HCT116 (cell line): ENCODE measurements at regions not wholly inside any gene's neighbourhood (a gene's known extent, or its start where the extent isn't known, plus 50 kb on each side); places are given as distances from the start of the nearest gene placed in this dataset.

Experiments used
- CEBPB ChIP-seq: IDR thresholded peaks from 2 replicates; pipeline ENCODE4 v1.6.1; 2012; ENCODE audit warnings: low read depth
- ELF1 ChIP-seq: IDR thresholded peaks from 2 replicates; pipeline ENCODE4 v1.6.1; 2012; ENCODE audit warnings: low read depth, borderline replicate concordance
- EZH2 ChIP-seq: fragments of 200-600 bp; sonication (generic); IDR thresholded peaks from 2 replicates; pipeline ENCODE4 v1.6.1; 2017; ENCODE audit warnings: antibody characterized with exemption, mixed run types
- EZH2phosphoT487 ChIP-seq: fragments of 200-600 bp; IDR thresholded peaks from 2 replicates; pipeline ENCODE4 v1.6.1; 2018; ENCODE audit warnings: antibody characterized with exemption, borderline replicate concordance
- POLR2A ChIP-seq: IDR thresholded peaks from 2 replicates; pipeline ENCODE4 v1.7.0; 2011; ENCODE audit warnings: borderline replicate concordance; ENCODE audit not compliant: insufficient read depth, insufficient read length; ENCODE audit errors: extremely low read depth
- POLR2AphosphoS5 ChIP-seq: IDR thresholded peaks from 2 replicates; pipeline ENCODE4 v1.6.1; 2011; ENCODE audit warnings: mild to moderate bottlenecking, low read depth, low read length, moderate library complexity
- RAD21 ChIP-seq: IDR thresholded peaks from 2 replicates; pipeline ENCODE4 v1.6.1; 2012; ENCODE audit warnings: low read depth, mild to moderate bottlenecking
- SIN3A ChIP-seq: IDR thresholded peaks from 2 replicates; pipeline ENCODE4 v1.6.1; 2012; ENCODE audit warnings: low read depth
- SP1 ChIP-seq: IDR thresholded peaks from 2 replicates; pipeline ENCODE4 v1.6.1; 2012; ENCODE audit warnings: low read depth
- ZNF274 ChIP-seq: fragments of 200-500 bp; sonication (Bioruptor generic); IDR thresholded peaks from 2 replicates; pipeline ENCODE4 v1.6.1; 2014; ENCODE audit warnings: mild to moderate bottlenecking, low read depth, low read length, inconsistent platforms
- TF ChIP-seq, protein P1 (sequence below), 3 experiments: fragments of 200-600 bp in 1 of 3; sonication (generic) in 1 of 3; IDR thresholded peaks in 2 of 3; conservative IDR thresholded peaks in 1 of 3; 2 replicates each; pipeline ENCODE4 v1.5.1; 2012 to 2017; ENCODE audit warnings: low read depth in 2 of 3, low read length in 2 of 3, antibody characterized with exemption in 1 of 3, borderline replicate concordance in 1 of 3, control low read depth in 1 of 3, mild to moderate bottlenecking in 1 of 3, mixed read lengths in 1 of 3, mixed run types in 1 of 3, moderate library complexity in 1 of 3; ENCODE audit not compliant: insufficient read depth in 1 of 3
- TF ChIP-seq, protein P2 (sequence below): IDR thresholded peaks from 2 replicates; pipeline ENCODE4 v1.6.1; 2012
- TF ChIP-seq, protein P3 (sequence below): IDR thresholded peaks from 2 replicates; pipeline ENCODE4 v1.6.1; 2011; ENCODE audit warnings: mild to moderate bottlenecking, low read length, moderate library complexity; ENCODE audit not compliant: insufficient replicate concordance; ENCODE audit errors: extremely low read depth
- TF ChIP-seq, protein P4 (sequence below): IDR thresholded peaks from 2 replicates; pipeline ENCODE4 v1.6.1; 2012; ENCODE audit warnings: low read depth

DNA sequence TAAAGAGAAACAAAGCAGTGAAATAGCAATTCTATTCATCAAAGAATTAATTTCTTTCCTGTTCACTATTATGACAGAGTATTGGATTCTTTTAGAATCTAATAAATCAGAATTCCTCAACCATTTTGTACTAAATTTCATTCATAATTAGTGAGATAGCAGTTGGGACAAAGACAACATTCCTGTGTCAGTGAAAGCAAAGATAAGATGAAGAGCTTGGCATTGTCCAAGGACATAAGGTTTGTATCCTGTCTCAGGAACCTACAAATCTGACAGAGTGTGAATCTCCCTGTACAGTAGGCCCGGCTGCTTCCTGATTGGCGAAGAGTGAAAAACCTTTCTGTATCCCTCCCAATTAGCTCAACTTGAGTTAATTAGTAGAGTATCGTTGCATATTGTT is 349.1 kb downstream of the ISL1 start:
- no peak for TF ChIP-seq POLR2A
- TF ChIP-seq, protein P1, sequence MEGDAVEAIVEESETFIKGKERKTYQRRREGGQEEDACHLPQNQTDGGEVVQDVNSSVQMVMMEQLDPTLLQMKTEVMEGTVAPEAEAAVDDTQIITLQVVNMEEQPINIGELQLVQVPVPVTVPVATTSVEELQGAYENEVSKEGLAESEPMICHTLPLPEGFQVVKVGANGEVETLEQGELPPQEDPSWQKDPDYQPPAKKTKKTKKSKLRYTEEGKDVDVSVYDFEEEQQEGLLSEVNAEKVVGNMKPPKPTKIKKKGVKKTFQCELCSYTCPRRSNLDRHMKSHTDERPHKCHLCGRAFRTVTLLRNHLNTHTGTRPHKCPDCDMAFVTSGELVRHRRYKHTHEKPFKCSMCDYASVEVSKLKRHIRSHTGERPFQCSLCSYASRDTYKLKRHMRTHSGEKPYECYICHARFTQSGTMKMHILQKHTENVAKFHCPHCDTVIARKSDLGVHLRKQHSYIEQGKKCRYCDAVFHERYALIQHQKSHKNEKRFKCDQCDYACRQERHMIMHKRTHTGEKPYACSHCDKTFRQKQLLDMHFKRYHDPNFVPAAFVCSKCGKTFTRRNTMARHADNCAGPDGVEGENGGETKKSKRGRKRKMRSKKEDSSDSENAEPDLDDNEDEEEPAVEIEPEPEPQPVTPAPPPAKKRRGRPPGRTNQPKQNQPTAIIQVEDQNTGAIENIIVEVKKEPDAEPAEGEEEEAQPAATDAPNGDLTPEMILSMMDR (IDR thresholded peaks at IDR 0.05 in 2 of 3, conservative IDR thresholded peaks at IDR 0.05 in 1 of 3; ENCODE audit: borderline replicate concordance in 1 of 3, insufficient read depth in 1 of 3, low read depth in 2 of 3, low read length in 2 of 3): no peak
- no peak for TF ChIP-seq SIN3A
- TF ChIP-seq EZH2: no peak
- TF ChIP-seq POLR2AphosphoS5: no peak
- TF ChIP-seq CEBPB: no peak
- TF ChIP-seq, protein P2, sequence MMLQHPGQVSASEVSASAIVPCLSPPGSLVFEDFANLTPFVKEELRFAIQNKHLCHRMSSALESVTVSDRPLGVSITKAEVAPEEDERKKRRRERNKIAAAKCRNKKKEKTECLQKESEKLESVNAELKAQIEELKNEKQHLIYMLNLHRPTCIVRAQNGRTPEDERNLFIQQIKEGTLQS: no peak
- no peak for TF ChIP-seq SP1
- TF ChIP-seq ELF1: no peak
- TF ChIP-seq, protein P3, sequence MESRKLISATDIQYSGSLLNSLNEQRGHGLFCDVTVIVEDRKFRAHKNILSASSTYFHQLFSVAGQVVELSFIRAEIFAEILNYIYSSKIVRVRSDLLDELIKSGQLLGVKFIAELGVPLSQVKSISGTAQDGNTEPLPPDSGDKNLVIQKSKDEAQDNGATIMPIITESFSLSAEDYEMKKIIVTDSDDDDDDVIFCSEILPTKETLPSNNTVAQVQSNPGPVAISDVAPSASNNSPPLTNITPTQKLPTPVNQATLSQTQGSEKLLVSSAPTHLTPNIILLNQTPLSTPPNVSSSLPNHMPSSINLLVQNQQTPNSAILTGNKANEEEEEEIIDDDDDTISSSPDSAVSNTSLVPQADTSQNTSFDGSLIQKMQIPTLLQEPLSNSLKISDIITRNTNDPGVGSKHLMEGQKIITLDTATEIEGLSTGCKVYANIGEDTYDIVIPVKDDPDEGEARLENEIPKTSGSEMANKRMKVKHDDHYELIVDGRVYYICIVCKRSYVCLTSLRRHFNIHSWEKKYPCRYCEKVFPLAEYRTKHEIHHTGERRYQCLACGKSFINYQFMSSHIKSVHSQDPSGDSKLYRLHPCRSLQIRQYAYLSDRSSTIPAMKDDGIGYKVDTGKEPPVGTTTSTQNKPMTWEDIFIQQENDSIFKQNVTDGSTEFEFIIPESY: no peak
- no peak for TF ChIP-seq EZH2phosphoT487
- TF ChIP-seq, protein P4, sequence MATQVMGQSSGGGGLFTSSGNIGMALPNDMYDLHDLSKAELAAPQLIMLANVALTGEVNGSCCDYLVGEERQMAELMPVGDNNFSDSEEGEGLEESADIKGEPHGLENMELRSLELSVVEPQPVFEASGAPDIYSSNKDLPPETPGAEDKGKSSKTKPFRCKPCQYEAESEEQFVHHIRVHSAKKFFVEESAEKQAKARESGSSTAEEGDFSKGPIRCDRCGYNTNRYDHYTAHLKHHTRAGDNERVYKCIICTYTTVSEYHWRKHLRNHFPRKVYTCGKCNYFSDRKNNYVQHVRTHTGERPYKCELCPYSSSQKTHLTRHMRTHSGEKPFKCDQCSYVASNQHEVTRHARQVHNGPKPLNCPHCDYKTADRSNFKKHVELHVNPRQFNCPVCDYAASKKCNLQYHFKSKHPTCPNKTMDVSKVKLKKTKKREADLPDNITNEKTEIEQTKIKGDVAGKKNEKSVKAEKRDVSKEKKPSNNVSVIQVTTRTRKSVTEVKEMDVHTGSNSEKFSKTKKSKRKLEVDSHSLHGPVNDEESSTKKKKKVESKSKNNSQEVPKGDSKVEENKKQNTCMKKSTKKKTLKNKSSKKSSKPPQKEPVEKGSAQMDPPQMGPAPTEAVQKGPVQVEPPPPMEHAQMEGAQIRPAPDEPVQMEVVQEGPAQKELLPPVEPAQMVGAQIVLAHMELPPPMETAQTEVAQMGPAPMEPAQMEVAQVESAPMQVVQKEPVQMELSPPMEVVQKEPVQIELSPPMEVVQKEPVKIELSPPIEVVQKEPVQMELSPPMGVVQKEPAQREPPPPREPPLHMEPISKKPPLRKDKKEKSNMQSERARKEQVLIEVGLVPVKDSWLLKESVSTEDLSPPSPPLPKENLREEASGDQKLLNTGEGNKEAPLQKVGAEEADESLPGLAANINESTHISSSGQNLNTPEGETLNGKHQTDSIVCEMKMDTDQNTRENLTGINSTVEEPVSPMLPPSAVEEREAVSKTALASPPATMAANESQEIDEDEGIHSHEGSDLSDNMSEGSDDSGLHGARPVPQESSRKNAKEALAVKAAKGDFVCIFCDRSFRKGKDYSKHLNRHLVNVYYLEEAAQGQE: no peak
- no peak for TF ChIP-seq ZNF274
- no peak for TF ChIP-seq RAD21
